B cell (primary cell): ENCODE measurements at regions not wholly inside any gene's neighbourhood (a gene's known extent, or its start where the extent isn't known, plus 50 kb on each side); places are given as distances from the start of the nearest gene placed in this dataset.

Source experiments
- ATAC-seq: fragments of 200-7000 bp; cut with Tn5 transposase; one replicate; pipeline ENCODE4 v1.10.0; 2021; ENCODE audit warnings: low read depth, mild to moderate bottlenecking, moderate number of reproducible peaks, moderate library complexity
- CTCF ChIA-PET: fragments of 350-600 bp; sonication (Branson Sonifier 250); formaldehyde crosslinking; loops from one replicate; lab custom pipeline; 2021; ENCODE audit warnings: antibody characterized with exemption, inconsistent platforms; lab: Charles Lee
- POLR2A ChIA-PET: fragments of 350-600 bp; sonication (Branson Sonifier 250); formaldehyde crosslinking; loops from one replicate; lab custom pipeline; 2021; ENCODE audit warnings: antibody characterized with exemption; lab: Charles Lee
- DNase-seq: peaks from one replicate; pipeline ENCODE4 v3.0.0; 2013
- H2AFZ ChIP-seq: 2 replicates; pipeline ENCODE4 v1.6.1; 2012; ENCODE audit warnings: mild to moderate bottlenecking, low read depth, low read length; ENCODE audit not compliant: insufficient read depth, poor library complexity, severe bottlenecking
- H3K27ac ChIP-seq, 2 donors: 1 replicate in 1 of 2; 2 replicates in 1 of 2; pipeline ENCODE4 v1.5.1; 2012 to 2013; ENCODE audit warnings: low read length in 2 of 2, mild to moderate bottlenecking in 2 of 2, moderate library complexity in 1 of 2
- H3K27me3 ChIP-seq, 4 experiments: fragments of 200-600 bp in 1 of 4; sonication (generic) in 1 of 4; replicated peaks in 1 of 4; 1 replicate in 2 of 4; 2 replicates in 2 of 4; pipeline versions ENCODE4 v1.6.1 to v1.7.0; 2013 to 2016; ENCODE audit warnings: low read length in 3 of 4, mild to moderate bottlenecking in 2 of 4, mixed read lengths in 1 of 4, moderate library complexity in 1 of 4; ENCODE audit not compliant: insufficient read depth in 4 of 4, control insufficient read depth in 3 of 4; ENCODE audit errors: control extremely low read depth in 1 of 4
- H3K36me3 ChIP-seq, 2 experiments: replicated peaks in 1 of 2; 1 replicate in 1 of 2; 2 replicates in 1 of 2; pipeline versions ENCODE4 v1.6.1 to v1.7.1; 2013; ENCODE audit warnings: low read length in 1 of 2; ENCODE audit not compliant: insufficient read depth in 2 of 2, control insufficient read depth in 1 of 2; ENCODE audit errors: control extremely low read depth in 1 of 2, extremely low read depth in 1 of 2
- H3K4me1 ChIP-seq, 2 donors: fragments of 200-600 bp in 1 of 2; sonication (generic) in 1 of 2; 1 replicate in 1 of 2; 2 replicates in 1 of 2; pipeline versions ENCODE4 v1.5.1 to v1.6.1; 2013 to 2017; ENCODE audit warnings: low read length in 2 of 2; ENCODE audit not compliant: control insufficient read depth in 2 of 2, insufficient read depth in 2 of 2
- H3K4me2 ChIP-seq: replicated peaks from 2 replicates; pipeline ENCODE3; 2012; ENCODE audit warnings: mild to moderate bottlenecking, low read depth, low read length; ENCODE audit not compliant: poor library complexity, severe bottlenecking
- H3K4me3 ChIP-seq, 5 experiments: fragments of 200-600 bp in 1 of 5; sonication (generic) in 1 of 5; 1 replicate in 3 of 5; 2 replicates in 2 of 5; pipeline versions ENCODE4 v1.5.1 to v1.7.0; 2011 to 2016; ENCODE audit warnings: low read length in 4 of 5, mild to moderate bottlenecking in 4 of 5, low read depth in 2 of 5, control low read depth in 1 of 5, moderate library complexity in 1 of 5; ENCODE audit not compliant: insufficient read depth in 1 of 5; ENCODE audit errors: control extremely low read depth in 1 of 5, extremely low read depth in 1 of 5
- H3K79me2 ChIP-seq: fragments of 200-600 bp; sonication (generic); one replicate; pipeline ENCODE4 v1.6.0; 2016; ENCODE audit warnings: low read length; ENCODE audit not compliant: control insufficient read depth, insufficient read depth
- H3K9ac ChIP-seq: fragments of 200-600 bp; sonication (generic); 2 replicates; pipeline ENCODE4 v1.6.1; 2017; ENCODE audit warnings: mild to moderate bottlenecking, low read length, moderate library complexity
- H3K9me3 ChIP-seq, 3 donors: one replicate each; pipeline versions ENCODE4 v1.6.1 to v1.7.1; 2013; ENCODE audit warnings: low read length in 2 of 3; ENCODE audit not compliant: control insufficient read depth in 2 of 3, insufficient read depth in 1 of 3; ENCODE audit errors: control extremely low read depth in 1 of 3
- H4K20me1 ChIP-seq: 2 replicates; pipeline ENCODE4 v1.6.0; 2012; ENCODE audit warnings: mild to moderate bottlenecking, low read length; ENCODE audit not compliant: insufficient read depth, control insufficient read depth, poor library complexity, severe bottlenecking
- H3K27ac Mint-ChIP-seq: one replicate; pipeline ENCODE4 v1.8.0; 2021; ENCODE audit warnings: mixed read lengths
- H3K27me3 Mint-ChIP-seq: one replicate; pipeline ENCODE4 v1.8.0; 2021; ENCODE audit warnings: mixed read lengths
- H3K4me1 Mint-ChIP-seq: one replicate; pipeline ENCODE4 v1.8.0; 2021; ENCODE audit warnings: mixed read lengths
- H3K4me3 Mint-ChIP-seq: one replicate; pipeline ENCODE4 v1.8.0; 2021; ENCODE audit warnings: mixed read lengths
- H3K9me3 Mint-ChIP-seq: one replicate; pipeline ENCODE4 v1.8.0; 2022; ENCODE audit warnings: mixed read lengths; ENCODE audit not compliant: insufficient read depth
- EZH2 ChIP-seq: IDR thresholded peaks from 2 replicates; pipeline ENCODE4 v1.6.1; 2012; ENCODE audit warnings: borderline replicate concordance, low read depth, mild to moderate bottlenecking, moderate library complexity, low read length; ENCODE audit not compliant: insufficient read depth, poor library complexity, severe bottlenecking
- WGBS: methylation state at CpG from one replicate; pipeline ENCODE4 v1.1.5; 2013; ENCODE audit warnings: missing lambda C conversion rate; ENCODE audit not compliant: insufficient coverage; 5-methylcytosine and 5-hydroxymethylcytosine counted together
- intact Hi-C: fragments of 100-400 bp; cut with micrococcal nuclease; formaldehyde crosslinking; loops from one replicate; pipeline ENCODE4 v1.10.0; 2022
- TF ChIP-seq, protein P1 (sequence below): fragments of 200-600 bp; IDR thresholded peaks from one replicate; pipeline ENCODE4 v1.8.0; 2022; ENCODE audit warnings: antibody characterized with exemption, mild to moderate bottlenecking

DNA sequence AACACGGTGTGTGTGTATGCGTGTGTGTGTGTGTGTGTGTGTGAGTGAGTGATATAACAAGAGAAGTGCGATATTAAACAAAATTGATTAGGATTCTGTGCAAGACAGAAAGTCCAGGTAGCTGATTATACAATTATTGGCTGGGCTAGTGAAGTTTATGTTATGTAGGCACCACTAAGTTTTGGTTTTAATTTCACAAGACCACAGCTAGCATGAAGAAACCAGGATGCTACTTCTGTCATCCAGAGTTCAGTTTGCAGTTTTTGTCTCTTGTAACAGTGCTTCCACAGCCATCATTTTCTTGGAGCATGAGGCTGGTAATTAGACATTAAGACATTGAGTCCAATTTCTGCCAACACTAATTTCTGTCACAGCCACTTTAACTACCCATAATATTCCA lies 1590.2 kb upstream of the B3GALT2 start:
- H3K9ac ChIP-seq: no peak overlapping the region
- no peaks in the 10 kb centered on the region for H3K4me1 Mint-ChIP-seq
- DNase-seq (no peak), ATAC-seq (no peak)
- no peaks in the 10 kb centered on the region for H4K20me1 ChIP-seq
- POLR2A ChIA-PET: no interaction called here
- H3K27me3 Mint-ChIP-seq: no peaks in the 10 kb centered on the region
- no peaks in the 10 kb centered on the region for H3K79me2 ChIP-seq
- WGBS: 100% methylated on average over 3 of the region's 3 CpGs
- peaks cover 0 to 8% (median 0%) of the 10 kb centered on the region in 3 donors for H3K9me3 ChIP-seq
- no peak overlapping the region for H2AFZ ChIP-seq
- no peaks in the 10 kb centered on the region for H3K27me3 ChIP-seq
- H3K4me2 ChIP-seq: no peak overlapping the region
- CTCF ChIA-PET: no interaction called here
- H3K27ac ChIP-seq: no peak overlapping the region
- H3K27ac Mint-ChIP-seq: no peak overlapping the region
- no peak overlapping the region for H3K4me3 ChIP-seq
- intact Hi-C loops: no loop called here
- no peak overlapping the region for H3K4me3 Mint-ChIP-seq
- no peaks in the 10 kb centered on the region for H3K4me1 ChIP-seq
- TF ChIP-seq EZH2: no peak
- TF ChIP-seq, protein P1, sequence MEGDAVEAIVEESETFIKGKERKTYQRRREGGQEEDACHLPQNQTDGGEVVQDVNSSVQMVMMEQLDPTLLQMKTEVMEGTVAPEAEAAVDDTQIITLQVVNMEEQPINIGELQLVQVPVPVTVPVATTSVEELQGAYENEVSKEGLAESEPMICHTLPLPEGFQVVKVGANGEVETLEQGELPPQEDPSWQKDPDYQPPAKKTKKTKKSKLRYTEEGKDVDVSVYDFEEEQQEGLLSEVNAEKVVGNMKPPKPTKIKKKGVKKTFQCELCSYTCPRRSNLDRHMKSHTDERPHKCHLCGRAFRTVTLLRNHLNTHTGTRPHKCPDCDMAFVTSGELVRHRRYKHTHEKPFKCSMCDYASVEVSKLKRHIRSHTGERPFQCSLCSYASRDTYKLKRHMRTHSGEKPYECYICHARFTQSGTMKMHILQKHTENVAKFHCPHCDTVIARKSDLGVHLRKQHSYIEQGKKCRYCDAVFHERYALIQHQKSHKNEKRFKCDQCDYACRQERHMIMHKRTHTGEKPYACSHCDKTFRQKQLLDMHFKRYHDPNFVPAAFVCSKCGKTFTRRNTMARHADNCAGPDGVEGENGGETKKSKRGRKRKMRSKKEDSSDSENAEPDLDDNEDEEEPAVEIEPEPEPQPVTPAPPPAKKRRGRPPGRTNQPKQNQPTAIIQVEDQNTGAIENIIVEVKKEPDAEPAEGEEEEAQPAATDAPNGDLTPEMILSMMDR: no peak
- H3K36me3 ChIP-seq: no peaks in the 10 kb centered on the region
- H3K9me3 Mint-ChIP-seq: peaks cover 14% of the 10 kb centered on the region

DNA sequence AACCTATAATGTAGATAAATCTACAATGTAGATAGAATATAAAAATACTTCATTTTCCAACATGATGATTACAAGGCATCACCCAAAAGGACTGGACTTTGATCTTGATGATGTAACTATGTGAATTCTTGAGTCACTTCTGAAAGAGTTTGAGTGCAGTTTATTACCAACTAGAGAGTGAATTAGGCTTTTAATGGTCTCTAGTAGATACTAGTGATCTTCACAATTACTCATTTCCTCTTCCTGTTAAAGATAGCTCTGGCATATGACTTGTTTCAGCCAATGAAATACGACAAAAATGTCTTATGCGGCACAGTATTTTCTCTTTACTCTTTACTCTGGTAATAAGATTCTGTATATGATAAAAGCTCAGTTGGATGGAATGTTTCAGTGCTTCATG lies 1588.1 kb upstream of the B3GALT2 start:
- POLR2A ChIA-PET: no interaction called here
- no peak for ATAC-seq
- CTCF ChIA-PET: no interaction called here
- Mint-ChIP-seq H3K4me1 (no peaks in the 10 kb centered on the region), H3K9me3 (peaks cover 14% of the 10 kb centered on the region), H3K27me3 (no peaks in the 10 kb centered on the region), H3K27ac (no peak overlapping the region), H3K4me3 (no peak overlapping the region)
- Histone ChIP-seq H3K27ac (no peak overlapping the region), H3K27me3 (no peaks in the 10 kb centered on the region), H3K4me2 (no peak overlapping the region), H3K4me3 (no peak overlapping the region), H3K36me3 (no peaks in the 10 kb centered on the region), H4K20me1 (no peaks in the 10 kb centered on the region), H3K4me1 (no peaks in the 10 kb centered on the region), H3K79me2 (no peaks in the 10 kb centered on the region), H3K9ac (no peak overlapping the region), H3K9me3 (peaks cover 0 to 6% (median 0%) of the 10 kb centered on the region in 3 donors), H2AFZ (no peak overlapping the region)
- intact Hi-C loops: no loop called here
- DNase-seq: no peak
- no CpG with 5 or more reads among the region's 2 CpGs for WGBS
- TF ChIP-seq, protein P1: no peak
- no peak for TF ChIP-seq EZH2
